GM12892 (cell line): ENCODE measurements at regions not wholly inside any gene's neighbourhood (a gene's known extent, or its start where the extent isn't known, plus 50 kb on each side); places are given as distances from the start of the nearest gene placed in this dataset.

Source experiments
- POLR2A ChIP-seq: IDR thresholded peaks from 2 replicates; pipeline ENCODE4 v1.6.1; 2011; ENCODE audit warnings: low read depth, low read length, control low read depth
- POLR2AphosphoS5 ChIP-seq: IDR thresholded peaks from 2 replicates; pipeline ENCODE4 v1.6.1; 2011; ENCODE audit warnings: low read depth, low read length, control low read depth
- TAF1 ChIP-seq: IDR thresholded peaks from 2 replicates; pipeline ENCODE4 v1.6.1; 2011; ENCODE audit warnings: low read depth, mild to moderate bottlenecking, control low read depth, low read length, borderline replicate concordance

DNA sequence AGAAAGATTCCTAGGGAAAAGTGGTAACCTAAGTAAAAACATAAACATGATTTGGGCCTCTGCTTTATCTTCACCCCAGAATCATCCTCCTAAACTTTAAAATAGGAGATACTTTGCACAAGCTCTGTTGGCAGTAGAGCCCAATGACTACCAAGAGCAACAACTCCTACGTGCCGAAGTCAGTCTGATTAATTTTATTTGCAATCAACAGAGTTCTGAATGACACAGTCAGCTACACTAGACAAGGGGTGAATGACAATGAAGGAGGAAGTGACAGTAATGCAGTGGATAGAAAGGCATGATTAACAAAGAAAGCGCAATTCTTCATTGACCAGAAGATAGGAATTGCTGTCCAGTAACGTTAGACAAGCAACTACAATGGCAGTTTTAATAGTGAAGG is 957.9 kb upstream of the USP15 start:
- TF ChIP-seq POLR2A (no peak), POLR2AphosphoS5 (no peak), TAF1 (no peak)
